Psoas muscle (tissue), 7 donors: ENCODE measurements at regions not wholly inside any gene's neighbourhood (a gene's known extent, or its start where the extent isn't known, plus 50 kb on each side); places are given as distances from the start of the nearest gene placed in this dataset.

Source experiments
- ATAC-seq, 4 donors: fragments of 200-7000 bp; cut with Tn5 transposase; one replicate each; pipeline ENCODE4 v1.9.1; 2020; ENCODE audit warnings: moderate library complexity in 3 of 4, mild to moderate bottlenecking in 2 of 4
- DNase-seq, 2 donors: peaks; one replicate each; pipeline ENCODE4 v3.0.0-alpha.2; 2020
- H3K27ac ChIP-seq: fragments of 200-600 bp; one replicate; pipeline ENCODE4 v1.8.0; 2022
- H3K27me3 ChIP-seq, 3 donors: fragments of 200-600 bp in 1 of 3; one replicate each; pipeline versions ENCODE4 v1.6.1 to v1.8.0; 2013 to 2022; ENCODE audit warnings: low read length in 2 of 3, mild to moderate bottlenecking in 2 of 3, moderate library complexity in 1 of 3; ENCODE audit not compliant: insufficient read depth in 3 of 3
- H3K36me3 ChIP-seq, 2 donors: fragments of 200-600 bp in 1 of 2; one replicate each; pipeline versions ENCODE4 v1.6.1 to v1.8.0; 2013 to 2022; ENCODE audit warnings: low read depth in 1 of 2, mild to moderate bottlenecking in 1 of 2, moderate library complexity in 1 of 2; ENCODE audit not compliant: insufficient read depth in 1 of 2
- H3K4me1 ChIP-seq: fragments of 200-600 bp; one replicate; pipeline ENCODE4 v1.8.0; 2022
- H3K4me3 ChIP-seq: fragments of 200-600 bp; one replicate; pipeline ENCODE4 v1.8.0; 2022; ENCODE audit warnings: mild to moderate bottlenecking
- H3K9me3 ChIP-seq: fragments of 200-600 bp; one replicate; pipeline ENCODE4 v1.8.0; 2022
- CTCF ChIP-seq: fragments of 200-600 bp; IDR thresholded peaks from one replicate; pipeline ENCODE4 v1.8.0; 2022; ENCODE audit warnings: antibody characterized with exemption
- WGBS, 3 donors: extraction: QIAGEN DNeasy Blood & Tissue Kit; methylation state at CpG; one replicate each; pipeline versions ENCODE4 v1.1.6 to v1.1.7; 2013; 5-methylcytosine and 5-hydroxymethylcytosine counted together
- intact Hi-C, 2 donors: fragments of 100-400 bp; cut with DNase I; formaldehyde crosslinking; loops; one replicate each; pipeline versions ENCODE4 v1.11.0 to v1.14.2; 2022
- donor health status: healthy with polysubstance abuse.
- donor health status: DM: no; HTN: no; CAD: no; lungs with moderate emphysema.
- donor health status: Bipolar disorder and iron deficiency.
- donor health status: healthy.
- donor health status: DM: yes; HTN: yes; CAD: no.
- donor health status: DM: no; HTN: no; CAD: no.
- donor health status: DM: yes; HTN: yes; CAD: no.

GRCh38 chr4:27894951-27895350, 1034.3 kb downstream of the STIM2 start:
- intact Hi-C loops, result no loop called here
- WGBS, 3 donors, result 83 to 90% (median 88%) methylated on average over 2 of the region's 2 CpGs
- H3K4me1 ChIP-seq, result no peaks in the 10 kb centered on the region
- ATAC-seq, result no peak
- H3K9me3 ChIP-seq, result no peaks in the 10 kb centered on the region
- DNase-seq, result no peak
- no peaks in the 10 kb centered on the region for H3K36me3 ChIP-seq
- H3K4me3 ChIP-seq, result no peak overlapping the region
- no peak overlapping the region for H3K27ac ChIP-seq
- no peaks in the 10 kb centered on the region for H3K27me3 ChIP-seq
- TF ChIP-seq CTCF, result no peak

- 66 to 77% (median 69%) methylated on average over 3 of the region's 3 CpGs for WGBS, 3 donors
- no peaks in the 10 kb centered on the region for H3K4me1 ChIP-seq
- no peak for TF ChIP-seq CTCF
- no peaks in the 10 kb centered on the region for H3K36me3 ChIP-seq
- H3K27me3 ChIP-seq, result no peaks in the 10 kb centered on the region
- no peak overlapping the region for H3K27ac ChIP-seq
- H3K9me3 ChIP-seq, result no peaks in the 10 kb centered on the region
- intact Hi-C loops, result no loop called here
- DNase-seq, result no peak
- no peak overlapping the region for H3K4me3 ChIP-seq
- no peak for ATAC-seq
Measured at GRCh38 chr4:27908356-27908755, 1047.7 kb downstream of the STIM2 start.

GRCh38 chr4:27910227-27910626, 1049.6 kb downstream of the STIM2 start:
- H3K4me1 ChIP-seq, result no peaks in the 10 kb centered on the region
- 18 to 38% (median 35%) methylated on average over 2 of the region's 2 CpGs for WGBS, 3 donors
- DNase-seq (no peak), ATAC-seq (no peak)
- H3K36me3 ChIP-seq, result no peaks in the 10 kb centered on the region
- H3K9me3 ChIP-seq, result no peaks in the 10 kb centered on the region
- no peak for TF ChIP-seq CTCF
- H3K4me3 ChIP-seq, result no peak overlapping the region
- intact Hi-C loops, result no loop called here
- H3K27me3 ChIP-seq, result no peaks in the 10 kb centered on the region
- no peak overlapping the region for H3K27ac ChIP-seq

GRCh38 chr4:27911047-27911446, 1050.4 kb downstream of the STIM2 start:
- intact Hi-C loops, result no loop called here
- Histone ChIP-seq H3K9me3 (no peaks in the 10 kb centered on the region), H3K36me3 (no peaks in the 10 kb centered on the region), H3K4me3 (no peak overlapping the region), H3K27me3 (no peaks in the 10 kb centered on the region), H3K4me1 (no peaks in the 10 kb centered on the region), H3K27ac (no peak overlapping the region)
- no peak for DNase-seq
- WGBS, 3 donors, result 75 to 85% (median 81%) methylated on average over 2 of the region's 2 CpGs
- no peak for ATAC-seq
- TF ChIP-seq CTCF, result no peak

- H3K36me3 ChIP-seq, result no peaks in the 10 kb centered on the region
Measured at GRCh38 chr4:27913738-27914137, 1053.1 kb downstream of the STIM2 start.

More at GRCh38 chr4:27913738-27914137, 1053.1 kb downstream of the STIM2 start:
- Histone ChIP-seq H3K27me3 (no peaks in the 10 kb centered on the region), H3K4me1 (no peaks in the 10 kb centered on the region), H3K9me3 (no peaks in the 10 kb centered on the region), H3K27ac (no peak overlapping the region), H3K4me3 (no peak overlapping the region)
- intact Hi-C loops, result no loop called here
- TF ChIP-seq CTCF, result no peak
- 72 to 90% (median 74%) methylated on average over 1 of the region's 1 CpG for WGBS, 3 donors
- no peak for DNase-seq
- no peak for ATAC-seq
